Heart left ventricle (tissue), 16 donors: ENCODE measurements at regions not wholly inside any gene's neighbourhood (a gene's known extent, or its start where the extent isn't known, plus 50 kb on each side); places are given as distances from the start of the nearest gene placed in this dataset.

Experiments used
- ATAC-seq, 4 donors: fragments of 200-7000 bp; cut with Tn5 transposase; one replicate each; pipeline ENCODE4 v1.9.1; 2020 to 2022; ENCODE audit warnings: moderate library complexity in 4 of 4, mild to moderate bottlenecking in 3 of 4, moderate number of reproducible peaks in 1 of 4
- DNase-seq, 5 donors: peaks; one replicate each; pipeline ENCODE4 v3.0.0-alpha.2; 2020
- H3K27ac ChIP-seq, 12 donors: fragments of 200-600 bp; sonication (generic) in 4 of 12; one replicate each; pipeline versions ENCODE4 v1.5.0 to v1.8.0; 2016 to 2022; ENCODE audit warnings: mild to moderate bottlenecking in 2 of 12
- H3K27me3 ChIP-seq, 9 donors: fragments of 200-600 bp; sonication (generic) in 2 of 9; one replicate each; pipeline versions ENCODE4 v1.5.1 to v1.8.0; 2016 to 2022; ENCODE audit warnings: mild to moderate bottlenecking in 3 of 9
- H3K36me3 ChIP-seq, 9 donors: fragments of 200-600 bp; sonication (generic) in 2 of 9; one replicate each; pipeline versions ENCODE4 v1.5.0 to v1.8.0; 2018 to 2022; ENCODE audit warnings: mild to moderate bottlenecking in 2 of 9
- H3K4me1 ChIP-seq, 12 donors: fragments of 200-600 bp; sonication (generic) in 4 of 12; one replicate each; pipeline versions ENCODE4 v1.5.0 to v1.8.0; 2016 to 2022; ENCODE audit warnings: mild to moderate bottlenecking in 3 of 12
- H3K4me3 ChIP-seq, 12 donors: fragments of 200-600 bp; sonication (generic) in 4 of 12; one replicate each; pipeline versions ENCODE4 v1.5.0 to v1.8.0; 2017 to 2022; ENCODE audit warnings: mild to moderate bottlenecking in 9 of 12, moderate library complexity in 4 of 12
- H3K9me3 ChIP-seq, 12 donors: fragments of 200-600 bp; sonication (generic) in 4 of 12; one replicate each; pipeline versions ENCODE4 v1.5.0 to v1.8.0; 2016 to 2022; ENCODE audit warnings: mild to moderate bottlenecking in 1 of 12
- POLR2A ChIP-seq, 2 donors: fragments of 450-650 bp; IDR thresholded peaks; one replicate each; pipeline ENCODE4 v1.6.1; 2017; ENCODE audit warnings: antibody characterized with exemption in 2 of 2, mild to moderate bottlenecking in 2 of 2, moderate library complexity in 2 of 2
- WGBS, 4 donors: extraction: QIAGEN DNeasy Blood & Tissue Kit in 2 of 4; methylation state at CpG; one replicate each; pipeline versions ENCODE4 v1.1.5 to v1.1.7; 2013 to 2018; 5-methylcytosine and 5-hydroxymethylcytosine counted together
- intact Hi-C, 10 donors: fragments of 100-400 bp; cut with DNase I; formaldehyde crosslinking; loops; one replicate each; pipeline versions ENCODE4 v1.11.1 to v1.14.2; 2022
- TF ChIP-seq, protein P1 (sequence below), 12 donors: fragments of 200-600 bp; sonication (generic) in 4 of 12; IDR thresholded peaks; one replicate each; pipeline versions ENCODE4 v1.5.0 to v1.8.0; 2018 to 2022; ENCODE audit warnings: antibody characterized with exemption in 12 of 12, mild to moderate bottlenecking in 5 of 12
- donor health status: ischemic (EF 13 %, LVEDD 7.1; RV severe dilation, severe dysfunction).
- donor health status: healthy with polysubstance abuse.
- donor health status: DM: no; HTN: yes; CAD: no.
- donor health status: DM: no; HTN: no; CAD: no.
- donor health status: ischemic (EF 25% LVEDD 6.9; RV normal size, moderate dysfunction).
- donor health status: ischemic (EF 25% LVEDD 5.7; RV mildly dilated, moderate dysfunction).
- donor health status: healthy.
- donor health status: DM: yes; HTN: yes; CAD: no.
- donor health status: ischemic (EF 35%, LVEDD 5.7; RV mildly dilated, moderate dysfunction).
- donor health status: nonischemic (EF 11% LVEDD 7.7; RV severe dilation, severe dysfunction).
- donor health status: DM: yes; HTN: yes; CAD: no.
- donor health status: PGD.
- donor health status: ischemic (EF 29% LVEDD 5.4; RV normal size, mild dysfunction).
- donor health status: nonischemic (EF 23%, LVEDD 6.1; RV moderate dilation, normal function).

DNA sequence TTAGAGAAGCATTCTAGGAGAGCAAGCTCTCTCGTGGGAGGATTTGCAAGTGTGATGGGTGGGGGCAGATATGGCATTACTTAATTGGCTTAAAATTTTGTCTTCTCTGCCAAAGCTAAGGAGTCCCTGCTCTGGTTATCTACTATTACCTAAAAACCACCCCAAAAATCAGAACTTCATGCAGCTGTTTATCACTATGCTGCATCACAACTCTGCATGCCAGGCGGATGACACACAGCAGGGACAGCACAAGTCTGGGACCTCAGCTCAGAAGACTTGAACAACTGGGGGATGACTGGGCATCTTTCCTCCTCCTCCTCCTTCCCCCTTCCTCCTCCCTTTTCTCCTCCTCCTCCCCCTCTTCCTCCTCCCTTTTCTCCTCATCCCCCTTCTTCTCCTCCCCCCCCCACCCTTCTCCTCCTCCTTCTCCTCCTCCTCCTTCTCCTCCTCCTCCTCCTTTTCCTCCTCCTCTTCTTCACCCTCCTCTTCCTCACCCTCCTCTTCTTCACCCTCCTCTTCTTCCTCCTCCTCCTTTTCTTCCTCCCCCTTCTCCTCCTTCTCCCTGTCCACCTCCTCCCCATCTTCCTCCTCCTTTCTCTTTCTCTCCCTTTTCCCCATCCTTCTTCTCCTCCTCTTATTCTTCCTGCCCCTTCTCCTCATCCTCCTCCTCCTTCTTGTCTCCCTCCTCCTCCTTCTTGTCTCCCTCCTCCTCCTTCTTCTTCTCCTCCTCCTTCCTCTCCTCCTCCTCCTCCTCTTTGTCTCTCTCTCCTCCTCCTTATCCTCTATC lies 218.6 kb upstream of the PMEPA1 start:
- Histone ChIP-seq H3K36me3 (no peaks in the 10 kb centered on the region), H3K27me3 (no peaks in the 10 kb centered on the region), H3K9me3 (peaks cover 0 to 24% (median 5%) of the 10 kb centered on the region in 12 donors), H3K4me1 (peaks cover 0 to 2% (median 0%) of the 10 kb centered on the region in 12 donors), H3K27ac (no peak overlapping the region), H3K4me3 (no peak overlapping the region)
- no peak for DNase-seq
- TF ChIP-seq, protein P1, sequence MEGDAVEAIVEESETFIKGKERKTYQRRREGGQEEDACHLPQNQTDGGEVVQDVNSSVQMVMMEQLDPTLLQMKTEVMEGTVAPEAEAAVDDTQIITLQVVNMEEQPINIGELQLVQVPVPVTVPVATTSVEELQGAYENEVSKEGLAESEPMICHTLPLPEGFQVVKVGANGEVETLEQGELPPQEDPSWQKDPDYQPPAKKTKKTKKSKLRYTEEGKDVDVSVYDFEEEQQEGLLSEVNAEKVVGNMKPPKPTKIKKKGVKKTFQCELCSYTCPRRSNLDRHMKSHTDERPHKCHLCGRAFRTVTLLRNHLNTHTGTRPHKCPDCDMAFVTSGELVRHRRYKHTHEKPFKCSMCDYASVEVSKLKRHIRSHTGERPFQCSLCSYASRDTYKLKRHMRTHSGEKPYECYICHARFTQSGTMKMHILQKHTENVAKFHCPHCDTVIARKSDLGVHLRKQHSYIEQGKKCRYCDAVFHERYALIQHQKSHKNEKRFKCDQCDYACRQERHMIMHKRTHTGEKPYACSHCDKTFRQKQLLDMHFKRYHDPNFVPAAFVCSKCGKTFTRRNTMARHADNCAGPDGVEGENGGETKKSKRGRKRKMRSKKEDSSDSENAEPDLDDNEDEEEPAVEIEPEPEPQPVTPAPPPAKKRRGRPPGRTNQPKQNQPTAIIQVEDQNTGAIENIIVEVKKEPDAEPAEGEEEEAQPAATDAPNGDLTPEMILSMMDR (IDR thresholded peaks at IDR 0.05), result no peak
- no peak for TF ChIP-seq POLR2A (IDR thresholded peaks at IDR 0.05)
- peak in 1 of 4 donors; percentile 34 for ATAC-seq
- 58 to 68% (median 65%) methylated on average over 2 of the region's 2 CpGs for WGBS, 4 donors
- intact Hi-C loops, result loop anchor here in 1 of 10 donors (10.0 kb wide), 1 partner anchor 56 kb away; no protein-coding TSS in a partner anchor

DNA sequence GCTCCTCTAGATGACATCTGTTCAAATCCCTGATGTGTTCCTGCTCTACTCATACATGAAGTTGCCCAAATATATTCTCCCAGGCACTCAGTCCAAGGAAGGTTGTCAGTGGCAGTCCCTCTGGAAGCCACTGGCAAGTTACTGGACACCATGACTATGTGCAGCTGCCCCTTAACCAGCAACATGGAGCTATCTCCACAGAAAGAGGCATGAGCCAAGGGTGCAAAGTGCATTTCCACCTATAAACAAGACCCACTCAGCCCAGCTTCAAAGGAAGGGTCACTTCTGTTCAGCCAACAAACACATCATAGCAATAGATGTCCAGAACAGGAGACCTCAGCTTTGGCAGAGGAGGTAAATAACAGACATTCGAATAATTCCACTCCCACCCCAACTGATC lies 217.6 kb upstream of the PMEPA1 start:
- DNase-seq (no peak), ATAC-seq (no peak)
- Histone ChIP-seq H3K4me1 (peaks cover 0 to 2% (median 0%) of the 10 kb centered on the region in 12 donors), H3K9me3 (peaks cover 0 to 24% (median 5%) of the 10 kb centered on the region in 12 donors), H3K27me3 (no peaks in the 10 kb centered on the region), H3K36me3 (no peaks in the 10 kb centered on the region), H3K27ac (no peak overlapping the region), H3K4me3 (no peak overlapping the region)
- intact Hi-C loops, result loop anchor here in 1 of 10 donors (10.0 kb wide), 1 partner anchor 57 kb away; no protein-coding TSS in a partner anchor
- WGBS, 4 donors, result 85 to 93% (median 87%) methylated on average over 1 of the region's 1 CpG
- no peak for TF ChIP-seq POLR2A (IDR thresholded peaks at IDR 0.05)
- TF ChIP-seq, protein P1 (IDR thresholded peaks at IDR 0.05), result no peak

DNA sequence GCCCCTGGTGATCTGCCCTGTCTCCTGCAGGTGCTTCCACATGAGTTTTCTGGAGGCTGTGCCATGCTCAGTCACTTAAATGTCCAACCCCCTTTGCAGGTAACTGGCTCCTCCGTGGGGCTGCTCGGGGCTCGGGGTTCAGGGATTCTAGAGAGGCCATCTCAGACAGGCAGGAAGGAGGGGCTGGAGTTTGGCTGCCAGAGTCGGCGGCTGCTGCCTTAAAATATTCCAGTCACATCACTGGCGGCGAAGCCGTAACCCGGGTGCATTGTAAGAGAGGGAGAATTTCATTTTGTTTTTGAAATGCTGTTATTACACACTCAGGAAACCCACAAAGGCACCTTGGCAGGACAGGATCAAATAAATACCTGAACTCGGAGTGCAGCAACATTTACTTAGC lies 212.9 kb upstream of the PMEPA1 start:
- DNase-seq, result no peak
- Histone ChIP-seq H3K27ac (no peak overlapping the region), H3K36me3 (no peaks in the 10 kb centered on the region), H3K27me3 (no peaks in the 10 kb centered on the region), H3K4me1 (no peaks in the 10 kb centered on the region), H3K4me3 (no peak overlapping the region), H3K9me3 (peaks cover 0 to 17% (median 5%) of the 10 kb centered on the region in 12 donors)
- TF ChIP-seq, protein P1 (IDR thresholded peaks at IDR 0.05), result no peak
- TF ChIP-seq POLR2A (IDR thresholded peaks at IDR 0.05), result no peak
- 54 to 63% (median 59%) methylated on average over 10 of the region's 10 CpGs for WGBS, 4 donors
- ATAC-seq, result no peak
- intact Hi-C loops, result loop anchor here in 1 of 10 donors (10.0 kb wide), 1 partner anchor 62 kb away; no protein-coding TSS in a partner anchor

DNA sequence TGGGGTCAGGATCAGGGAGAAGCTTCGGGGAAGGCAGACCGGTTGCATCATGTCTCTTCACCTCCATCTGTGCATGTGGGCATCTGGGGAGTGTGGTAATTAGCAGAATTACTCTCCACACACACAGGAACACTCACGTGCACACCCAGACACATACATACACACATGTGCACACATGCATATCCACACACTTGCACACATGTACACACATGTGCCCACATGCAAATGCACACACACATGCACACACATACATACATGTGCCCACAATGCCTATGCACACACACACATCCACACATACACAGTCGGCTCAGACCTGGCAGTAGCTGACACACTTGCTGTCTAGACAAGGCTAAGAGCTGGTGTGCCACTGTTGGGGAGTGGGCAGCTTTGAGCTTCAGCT lies 212.3 kb upstream of the PMEPA1 start:
- H3K4me1 ChIP-seq, result no peaks in the 10 kb centered on the region
- no peaks in the 10 kb centered on the region for H3K27me3 ChIP-seq
- TF ChIP-seq, protein P1 (IDR thresholded peaks at IDR 0.05), result no peak
- H3K36me3 ChIP-seq, result no peaks in the 10 kb centered on the region
- WGBS, 4 donors, result 70 to 100% (median 83%) methylated on average over 4 of the region's 4 CpGs
- no peak overlapping the region for H3K4me3 ChIP-seq
- DNase-seq, result no peak
- H3K9me3 ChIP-seq, result peaks cover 0 to 17% (median 5%) of the 10 kb centered on the region in 12 donors
- intact Hi-C loops, result loop anchor here in 1 of 10 donors (10.0 kb wide), 1 partner anchor 63 kb away; no protein-coding TSS in a partner anchor
- H3K27ac ChIP-seq, result no peak overlapping the region
- no peak for ATAC-seq
